ENCODE measurements at regions not wholly inside any gene's neighbourhood (a gene's known extent, or its start where the extent isn't known, plus 50 kb on each side); places are given as distances from the start of the nearest gene placed in this dataset.

- TF ChIP-seq SIN3A (IDR thresholded peaks at IDR 0.05; ENCODE audit: borderline replicate concordance, insufficient read depth, low read length) (no peak), TAF1 (IDR thresholded peaks at IDR 0.05; ENCODE audit: borderline replicate concordance, insufficient read depth, low read length) (no peak), POLR2AphosphoS5 (IDR thresholded peaks at IDR 0.05; ENCODE audit: low read depth, low read length) (no peak)
- TF ChIP-seq, protein P1, sequence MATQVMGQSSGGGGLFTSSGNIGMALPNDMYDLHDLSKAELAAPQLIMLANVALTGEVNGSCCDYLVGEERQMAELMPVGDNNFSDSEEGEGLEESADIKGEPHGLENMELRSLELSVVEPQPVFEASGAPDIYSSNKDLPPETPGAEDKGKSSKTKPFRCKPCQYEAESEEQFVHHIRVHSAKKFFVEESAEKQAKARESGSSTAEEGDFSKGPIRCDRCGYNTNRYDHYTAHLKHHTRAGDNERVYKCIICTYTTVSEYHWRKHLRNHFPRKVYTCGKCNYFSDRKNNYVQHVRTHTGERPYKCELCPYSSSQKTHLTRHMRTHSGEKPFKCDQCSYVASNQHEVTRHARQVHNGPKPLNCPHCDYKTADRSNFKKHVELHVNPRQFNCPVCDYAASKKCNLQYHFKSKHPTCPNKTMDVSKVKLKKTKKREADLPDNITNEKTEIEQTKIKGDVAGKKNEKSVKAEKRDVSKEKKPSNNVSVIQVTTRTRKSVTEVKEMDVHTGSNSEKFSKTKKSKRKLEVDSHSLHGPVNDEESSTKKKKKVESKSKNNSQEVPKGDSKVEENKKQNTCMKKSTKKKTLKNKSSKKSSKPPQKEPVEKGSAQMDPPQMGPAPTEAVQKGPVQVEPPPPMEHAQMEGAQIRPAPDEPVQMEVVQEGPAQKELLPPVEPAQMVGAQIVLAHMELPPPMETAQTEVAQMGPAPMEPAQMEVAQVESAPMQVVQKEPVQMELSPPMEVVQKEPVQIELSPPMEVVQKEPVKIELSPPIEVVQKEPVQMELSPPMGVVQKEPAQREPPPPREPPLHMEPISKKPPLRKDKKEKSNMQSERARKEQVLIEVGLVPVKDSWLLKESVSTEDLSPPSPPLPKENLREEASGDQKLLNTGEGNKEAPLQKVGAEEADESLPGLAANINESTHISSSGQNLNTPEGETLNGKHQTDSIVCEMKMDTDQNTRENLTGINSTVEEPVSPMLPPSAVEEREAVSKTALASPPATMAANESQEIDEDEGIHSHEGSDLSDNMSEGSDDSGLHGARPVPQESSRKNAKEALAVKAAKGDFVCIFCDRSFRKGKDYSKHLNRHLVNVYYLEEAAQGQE (IDR thresholded peaks at IDR 0.05; ENCODE audit: insufficient read depth in 1 of 2, low read depth in 2 of 2, low read length in 2 of 2) = no peak
Observed at GRCh38 chr3:117128133-117128532, 418.6 kb downstream of the TUSC7 start.

Data from PFSK-1 (cell line).